ENCODE measurements at regions not wholly inside any gene's neighbourhood (a gene's known extent, or its start where the extent isn't known, plus 50 kb on each side); places are given as distances from the start of the nearest gene placed in this dataset.

DNA sequence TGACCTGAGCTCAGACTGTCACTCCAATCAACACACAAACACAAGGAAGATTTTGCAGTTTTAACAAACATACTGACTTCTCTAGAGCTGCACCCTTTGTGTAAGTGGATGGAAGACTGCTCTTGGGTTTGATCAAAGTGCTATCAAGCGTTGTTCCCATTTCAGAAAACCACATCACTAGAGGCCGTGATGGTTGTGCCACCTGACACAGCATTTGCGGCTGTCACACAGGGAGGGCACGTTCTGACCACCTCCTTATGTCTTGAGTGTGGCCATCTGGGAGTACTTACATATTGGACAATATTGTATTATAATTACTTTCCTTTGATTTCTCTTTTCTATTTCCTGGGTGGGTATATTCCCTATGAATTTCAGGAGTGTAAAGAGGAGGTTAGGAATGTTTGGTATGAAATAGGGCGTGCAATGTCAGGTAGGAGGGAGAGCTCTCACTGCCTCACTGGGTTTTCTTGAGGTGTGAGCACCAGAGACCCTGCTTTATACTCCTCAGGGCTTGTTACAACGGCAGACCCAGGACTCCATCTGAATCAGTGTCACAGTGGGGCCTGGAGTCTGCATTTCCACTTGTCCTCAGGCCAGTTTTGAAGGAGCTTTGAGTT is 74.3 kb downstream of the SYNE3 start:
- no peak for DNase-seq (ENCODE audit: low spot score)

DNA sequence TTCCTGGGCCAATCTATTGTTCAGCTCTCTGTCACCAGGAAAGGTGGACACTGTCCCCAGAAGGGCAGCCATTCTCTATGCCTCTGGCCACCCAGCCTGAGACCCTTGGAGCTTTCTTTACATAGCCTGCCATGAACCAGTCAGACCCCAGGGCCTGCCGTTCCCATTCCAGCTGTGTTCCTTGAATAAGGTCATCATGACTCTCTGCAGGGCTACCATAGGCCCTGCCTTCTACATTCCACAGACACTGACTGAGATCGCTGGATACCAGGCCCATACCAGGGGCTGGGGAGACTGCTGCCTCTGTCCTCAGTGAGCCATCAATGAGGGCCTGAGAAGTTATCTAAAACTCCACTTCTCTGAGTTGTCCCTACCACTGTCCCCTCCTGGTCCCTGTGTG is 75.5 kb downstream of the SYNE3 start:
- DNase-seq (ENCODE audit: low spot score): no peak

DNA sequence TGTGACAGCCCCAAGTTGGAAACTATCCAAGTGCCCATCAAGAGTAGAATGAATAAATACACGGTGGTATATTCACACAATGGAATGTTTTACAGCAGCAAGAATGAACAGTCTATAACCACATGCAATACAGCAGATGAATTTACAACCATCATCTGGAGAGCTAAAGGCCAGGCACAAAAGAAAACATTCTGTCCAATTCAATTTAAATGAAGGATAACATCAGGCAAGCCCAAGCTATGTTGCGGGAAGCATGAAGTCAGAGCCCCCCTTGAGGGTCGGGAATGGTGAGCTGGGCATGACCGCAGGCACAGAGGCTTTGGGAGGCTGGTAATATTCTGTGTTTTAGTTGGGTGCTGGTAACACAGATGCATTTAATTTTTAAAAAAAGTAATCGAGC is 76.0 kb downstream of the SYNE3 start:
- no peak for DNase-seq (ENCODE audit: low spot score)

DNA sequence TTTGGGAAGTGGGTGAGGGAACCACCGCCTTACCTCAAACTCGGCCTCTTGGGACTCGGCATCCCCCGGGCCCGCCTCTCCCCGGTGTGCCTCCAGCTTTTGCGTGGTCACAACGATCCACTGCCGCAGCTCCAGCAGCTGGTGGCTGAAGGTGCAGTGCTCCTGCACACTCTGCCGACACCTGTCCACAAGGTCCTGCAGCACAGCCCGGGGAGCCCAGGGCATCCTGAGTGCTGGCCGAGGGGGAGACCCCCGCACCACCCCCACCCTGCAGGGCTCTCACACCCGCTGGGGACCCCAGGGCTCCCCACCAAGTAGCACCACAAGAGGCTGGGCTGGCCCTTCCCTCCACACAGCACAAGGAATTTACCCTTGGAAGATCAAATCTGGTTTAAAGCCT is 76.6 kb downstream of the SYNE3 start:
- no peak for DNase-seq (ENCODE audit: low spot score)

DNA sequence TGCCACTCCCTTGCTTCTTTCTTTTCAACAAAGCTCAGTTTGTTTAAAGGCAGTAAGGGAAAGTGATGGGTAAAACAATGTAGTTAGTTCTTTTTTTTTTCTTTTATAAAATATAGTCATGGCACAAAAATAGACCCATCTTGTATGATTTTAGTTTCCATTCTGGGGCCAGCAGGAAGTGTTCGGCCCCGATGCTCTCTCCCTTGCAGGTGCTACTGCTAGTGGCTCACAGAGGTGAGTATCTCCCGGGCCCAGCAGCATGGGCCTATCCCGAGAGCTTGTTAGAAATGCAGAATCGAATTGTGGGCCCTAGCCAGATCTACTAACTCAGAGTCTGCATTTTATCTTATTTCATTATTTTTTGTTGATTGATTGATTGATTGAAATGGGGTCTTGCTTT is 78.7 kb downstream of the SYNE3 start:
- DNase-seq (ENCODE audit: low spot score): no peak

DNA sequence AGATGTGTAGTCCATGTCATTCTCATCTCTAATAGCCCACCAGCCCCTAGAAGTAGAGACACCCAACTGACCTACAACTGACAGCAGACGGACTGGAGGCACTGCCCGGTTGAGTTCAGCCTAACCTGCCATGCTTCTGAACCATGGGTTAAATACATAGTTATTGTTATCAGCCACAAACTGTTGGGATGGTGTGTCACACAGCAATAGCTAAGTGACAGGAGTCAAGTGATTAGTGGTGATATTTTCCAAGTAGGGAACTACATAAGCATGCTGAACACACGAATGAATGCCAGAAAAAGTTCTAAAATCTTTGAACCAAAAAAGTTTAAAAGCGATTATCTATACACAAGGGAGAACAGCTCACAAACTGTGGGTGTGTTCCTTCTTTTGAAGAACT is 80.1 kb downstream of the SYNE3 start:
- no peak for DNase-seq (ENCODE audit: low spot score)

DNA sequence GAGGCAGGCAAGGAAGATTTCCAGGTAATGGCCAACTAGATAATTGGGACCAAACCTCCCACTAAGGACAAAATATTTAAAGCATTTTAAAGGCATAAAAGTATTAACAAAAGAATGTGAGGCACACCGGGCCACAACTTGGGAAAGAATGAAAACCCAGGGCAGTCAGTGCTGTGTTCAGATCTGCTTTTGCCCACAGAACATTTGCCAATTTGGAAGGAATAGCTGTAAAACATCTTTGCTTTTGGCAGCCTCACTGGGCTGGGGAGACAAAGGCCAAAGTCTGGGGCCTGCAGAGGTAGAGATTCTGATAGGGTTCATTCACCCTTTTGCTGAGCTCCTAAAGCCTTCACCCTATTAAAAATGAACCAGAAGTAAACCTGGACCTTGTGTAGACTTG is 82.3 kb downstream of the SYNE3 start:
- no peak for DNase-seq (ENCODE audit: low spot score)

DNA sequence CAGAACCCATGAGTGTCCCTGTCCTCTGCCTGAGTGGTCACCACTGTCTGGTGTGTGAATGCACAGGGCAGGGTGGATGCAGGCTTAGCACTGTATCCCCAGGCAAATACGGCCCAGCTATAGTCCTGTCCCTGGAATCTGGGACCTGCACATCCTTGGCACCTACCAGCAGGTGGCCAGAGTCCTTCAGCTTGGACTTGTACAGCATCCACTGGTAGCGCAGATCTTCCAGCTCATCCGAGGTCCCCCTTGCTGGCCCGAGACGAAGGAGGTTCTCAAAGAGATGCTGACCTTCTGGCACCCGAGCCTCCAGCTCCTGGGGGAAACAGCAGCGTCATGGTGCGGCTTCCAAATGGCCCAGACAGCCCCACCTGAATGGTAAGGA is 83.4 kb downstream of the SYNE3 start:
- DNase-seq (ENCODE audit: low spot score): no peak

DNA sequence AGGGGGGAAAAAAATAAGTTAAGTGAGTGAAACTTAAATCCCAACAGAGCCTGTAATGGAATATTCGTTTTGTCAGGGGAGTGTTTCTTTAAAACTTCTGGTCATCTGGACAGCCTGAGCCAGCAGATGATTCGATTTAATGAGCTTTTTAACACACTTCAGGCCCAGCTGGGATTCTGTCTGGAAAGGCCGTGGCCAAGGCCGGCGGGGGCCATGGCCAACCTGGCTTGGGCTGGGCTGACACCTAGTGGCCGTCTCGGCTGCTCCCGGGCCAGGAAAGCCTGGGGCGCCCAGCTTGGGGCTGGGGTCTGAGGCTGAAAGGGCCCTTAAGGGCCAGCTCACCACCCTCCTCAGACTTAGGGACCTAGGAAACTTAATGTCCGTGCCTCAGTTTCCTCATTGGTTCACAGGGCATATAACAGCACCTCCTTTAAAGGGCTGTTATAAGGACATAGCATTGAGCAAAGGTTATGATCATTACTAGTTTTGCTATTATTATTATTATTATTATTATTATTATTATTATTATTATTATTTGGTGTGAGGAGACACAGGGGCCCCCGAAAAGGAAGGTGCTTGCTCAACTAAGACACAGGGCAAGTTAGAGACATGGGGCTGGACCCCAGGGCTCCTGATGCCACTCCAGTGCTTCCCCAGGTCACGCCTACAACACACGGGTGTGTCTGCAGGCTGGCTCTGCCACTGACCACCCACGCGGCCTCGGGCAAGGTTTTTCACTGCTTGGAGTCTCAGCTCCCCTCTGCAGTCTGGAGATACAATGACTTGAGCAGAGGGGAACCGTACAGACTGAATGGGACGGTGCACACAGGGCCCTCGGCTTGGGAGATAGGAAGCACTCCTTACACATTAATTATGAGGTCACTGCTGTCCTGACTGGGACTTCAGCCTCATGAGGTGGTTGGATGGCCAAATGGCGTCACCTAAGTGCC is 84.0 kb downstream of the SYNE3 start:
- peak; percentile 61 for DNase-seq (ENCODE audit: low spot score)

DNA sequence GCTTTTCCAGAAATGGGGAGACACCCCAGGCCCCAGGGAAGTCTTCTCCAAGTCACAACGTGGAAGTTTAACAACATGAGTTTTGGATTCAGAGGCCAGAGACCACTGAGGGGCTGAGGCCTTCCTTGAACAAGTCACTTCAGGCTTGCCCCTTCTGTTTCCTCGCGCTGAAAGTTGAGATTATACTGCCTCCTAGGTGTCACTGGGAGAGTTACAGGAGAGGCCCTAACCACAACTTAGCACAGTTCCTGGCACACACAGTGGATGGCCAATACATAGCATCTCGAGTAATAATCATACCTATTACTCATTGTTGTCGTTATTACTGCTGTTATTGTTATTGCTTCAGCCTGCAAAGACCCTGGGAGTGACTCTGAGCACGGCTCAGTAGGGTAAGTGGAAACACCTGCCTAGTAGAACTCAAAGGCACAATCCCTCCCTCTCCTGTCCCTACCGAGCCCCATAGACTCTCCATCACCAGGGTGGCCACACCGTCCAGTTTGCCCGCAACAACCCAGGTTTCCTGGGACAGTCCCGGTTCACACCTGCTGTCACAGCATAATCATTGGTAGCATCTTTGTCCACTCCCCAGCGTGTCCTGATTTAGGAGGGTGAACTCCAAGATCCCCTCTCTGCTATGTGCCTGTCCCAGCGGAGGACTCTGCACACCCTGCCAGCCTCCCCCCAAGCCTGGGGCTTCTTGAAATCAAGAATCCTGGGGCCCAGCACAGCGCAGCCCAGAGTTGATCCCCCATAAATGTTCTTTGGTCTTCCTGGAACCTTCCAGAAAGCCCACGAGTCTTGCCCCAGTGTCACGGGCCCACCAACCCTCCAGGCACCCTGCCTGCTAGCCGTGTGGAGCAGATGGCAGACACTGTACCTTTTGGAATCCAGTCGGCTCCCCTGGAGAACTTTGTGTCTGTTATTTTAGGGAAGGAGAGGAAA is 85.0 kb downstream of the SYNE3 start:
- no peak for DNase-seq (ENCODE audit: low spot score)

DNA sequence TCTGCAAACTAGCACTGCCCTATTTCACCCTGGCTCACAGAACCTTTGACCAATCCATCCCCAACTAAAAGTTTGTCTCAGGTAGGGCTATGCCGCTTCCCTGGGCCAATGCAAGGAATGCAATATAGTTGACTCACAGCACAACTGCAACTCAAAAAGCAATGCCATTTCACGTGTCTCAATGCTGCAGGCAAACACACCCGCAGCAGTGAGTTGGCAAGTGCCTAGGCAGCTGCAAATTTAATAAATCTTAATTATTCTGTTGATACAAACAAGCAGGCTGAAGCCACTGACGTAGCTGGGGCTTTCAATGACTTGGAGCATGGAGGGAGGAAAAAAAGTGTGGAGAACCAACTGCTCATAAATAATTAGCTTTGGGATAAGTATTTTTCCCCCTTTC is 87.9 kb downstream of the SYNE3 start:
- no peak for DNase-seq (ENCODE audit: low spot score)

DNA sequence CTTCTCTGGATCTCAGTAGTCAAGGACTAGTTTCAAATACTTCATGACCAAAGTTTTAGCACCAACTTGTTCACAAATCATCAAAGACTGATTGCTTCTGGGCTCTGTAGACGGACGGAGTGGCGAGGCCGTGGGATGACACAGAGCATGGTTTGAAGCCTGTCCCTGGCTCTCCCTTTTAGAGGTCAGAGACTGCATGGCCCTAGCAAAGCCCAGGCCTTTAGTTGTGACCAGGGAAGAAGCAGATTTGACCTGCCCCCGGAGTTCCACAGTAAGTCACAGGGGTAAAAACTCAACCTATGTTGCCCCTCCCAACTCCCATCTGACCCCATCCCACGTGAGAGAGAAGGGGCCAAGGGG is 90.4 kb downstream of the SYNE3 start:
- no peak for DNase-seq (ENCODE audit: low spot score)

DNA sequence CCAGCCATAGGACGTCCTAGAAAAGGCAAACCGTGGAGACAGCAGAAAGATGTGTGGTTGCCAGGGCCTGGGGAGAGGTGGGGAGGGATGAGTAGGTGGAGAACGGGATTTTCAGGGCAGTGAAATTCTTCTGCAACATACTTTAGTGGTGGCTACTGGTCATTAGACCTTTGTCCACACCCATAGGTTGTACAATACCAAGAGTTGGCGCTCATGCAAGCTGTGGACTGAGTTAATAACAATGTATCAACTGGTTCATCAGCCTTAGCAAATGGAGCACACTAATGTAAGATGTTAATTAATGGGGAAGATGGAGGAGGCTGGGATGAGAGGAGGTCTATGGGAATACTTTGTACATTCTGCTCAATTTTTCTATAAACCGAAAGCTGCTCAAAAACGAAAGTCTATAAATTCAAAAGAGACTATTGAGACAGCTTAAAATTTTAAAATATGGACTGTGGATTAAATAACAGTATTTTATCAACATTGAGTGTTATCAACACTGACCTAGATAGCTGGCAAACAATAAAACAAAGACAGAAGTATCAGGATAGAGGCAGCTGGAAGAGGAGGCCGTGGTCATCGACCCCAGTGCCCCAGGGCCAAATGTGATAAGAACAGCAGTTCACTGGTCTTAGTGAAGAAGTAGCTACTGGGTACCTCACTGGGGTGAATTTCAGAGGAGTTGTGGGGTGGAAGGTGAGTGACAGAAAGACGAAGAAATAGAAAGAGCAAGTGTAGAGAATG is 90.9 kb downstream of the SYNE3 start:
- DNase-seq (ENCODE audit: low spot score): no peak

DNA sequence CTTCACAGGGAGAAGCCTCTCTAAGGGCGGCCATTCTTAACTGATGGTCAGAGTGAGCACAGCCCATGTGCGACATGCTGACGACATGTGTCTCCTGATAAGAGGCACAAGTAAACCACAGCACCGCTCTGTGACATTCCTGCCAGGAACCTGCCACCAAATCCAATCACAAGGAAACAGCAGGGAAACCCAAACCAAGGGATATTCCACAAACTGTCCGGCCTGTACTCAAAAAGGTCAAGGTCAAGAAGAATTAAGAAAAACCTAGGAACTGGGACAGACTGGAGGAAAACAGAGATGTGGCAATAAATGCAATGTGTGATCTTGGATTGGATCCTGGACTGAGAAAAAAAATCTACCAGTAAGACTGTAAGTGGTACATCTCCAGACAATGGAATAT is 91.9 kb downstream of the SYNE3 start:
- no peak for DNase-seq (ENCODE audit: low spot score)

DNA sequence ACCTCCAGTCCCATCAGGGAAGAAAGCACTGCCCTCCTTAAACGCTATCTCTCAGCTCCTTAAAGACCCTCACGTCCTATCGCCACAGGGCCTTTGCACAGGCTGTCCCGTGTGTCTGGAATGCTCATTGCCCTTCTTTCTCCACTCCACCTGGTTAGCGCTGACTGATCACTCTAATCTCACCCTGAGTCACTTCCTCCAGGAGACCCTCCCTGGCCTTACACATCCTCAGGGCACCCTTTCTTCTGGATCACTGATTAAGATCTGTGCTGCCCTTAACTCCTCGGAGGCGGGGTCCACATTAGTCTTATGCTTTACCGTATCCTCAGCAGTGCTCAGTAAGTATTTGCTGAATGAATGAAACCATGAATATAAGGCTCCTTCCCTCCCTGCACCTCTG is 94.7 kb downstream of the SYNE3 start:
- DNase-seq (ENCODE audit: low spot score): no peak

DNA sequence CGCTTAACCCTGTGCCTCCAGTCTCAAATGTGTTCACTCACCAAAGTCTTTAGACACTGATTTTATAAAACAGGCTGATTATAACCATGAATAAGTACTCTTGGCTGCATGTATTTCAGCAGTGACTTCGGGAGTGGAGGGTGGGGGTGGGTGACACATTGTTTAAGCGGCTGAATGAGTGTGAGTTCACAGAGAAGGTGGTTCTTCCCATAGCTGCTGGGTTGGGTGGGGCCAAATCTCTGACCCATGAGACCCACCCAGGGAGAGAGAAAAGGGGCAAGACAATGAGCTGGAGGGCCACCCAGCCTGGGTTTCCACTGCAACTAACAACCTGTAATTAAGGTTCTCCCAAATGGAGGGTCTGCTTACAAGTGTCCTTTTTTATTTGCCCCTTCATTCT is 96.4 kb downstream of the SYNE3 start:
- DNase-seq (ENCODE audit: low spot score): no peak

DNA sequence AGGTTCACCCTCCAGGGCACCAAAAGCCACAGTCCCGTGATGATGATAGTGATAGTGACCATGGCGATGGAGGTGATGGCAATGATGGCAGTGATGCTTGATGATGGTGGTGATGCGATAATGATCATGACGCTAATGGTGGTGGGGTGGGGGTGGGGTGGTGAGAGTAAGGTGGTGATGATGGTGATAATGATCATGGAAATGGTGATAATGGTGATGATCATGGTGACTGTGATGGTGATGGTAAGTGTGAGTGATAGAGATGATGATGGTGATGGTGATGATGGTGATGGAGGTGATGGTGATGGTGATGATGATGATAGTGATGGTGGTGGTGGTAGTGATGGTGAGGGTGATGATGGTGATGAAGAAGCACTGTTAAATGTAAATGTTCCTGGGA is 96.9 kb downstream of the SYNE3 start:
- DNase-seq (ENCODE audit: low spot score): no peak

DNA sequence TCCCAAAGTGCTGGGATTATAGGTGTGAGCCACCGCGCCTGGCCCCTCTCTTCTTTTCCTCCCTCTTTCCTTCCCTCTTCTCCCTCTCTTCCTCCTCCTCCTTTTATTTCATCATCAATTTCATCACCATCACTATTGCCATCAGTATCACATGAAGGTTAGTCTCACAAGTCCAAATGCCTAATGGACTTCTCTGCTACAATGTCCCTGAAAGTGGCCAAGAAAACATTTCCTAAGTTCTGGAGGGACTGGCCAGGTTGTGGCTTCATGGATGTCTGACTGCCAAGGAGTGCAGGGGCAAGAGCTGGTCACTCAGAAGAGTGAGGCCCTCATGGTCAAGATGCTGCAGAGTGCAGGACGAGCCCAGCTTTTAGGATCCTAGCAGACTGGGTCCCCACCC is 97.6 kb downstream of the SYNE3 start:
- DNase-seq (ENCODE audit: low spot score): no peak

DNA sequence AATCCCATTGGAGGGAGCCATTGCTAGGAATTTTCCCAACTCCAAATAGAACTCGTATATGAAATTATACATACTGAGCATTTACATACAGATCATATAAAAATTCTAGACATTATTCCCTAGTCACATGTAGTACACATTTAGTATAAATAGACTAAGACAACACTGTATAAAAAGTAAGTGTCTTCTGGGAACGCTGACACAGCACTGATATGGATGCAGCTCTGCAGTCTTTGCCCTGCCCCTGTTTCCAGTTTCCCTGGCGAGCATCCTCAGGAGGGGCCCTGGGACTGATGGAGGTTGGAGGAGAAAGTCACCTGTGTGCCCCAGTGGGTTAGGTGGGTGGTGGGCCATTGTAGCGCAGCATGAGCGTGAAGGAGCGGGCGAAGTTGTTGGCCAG is 97.8 kb upstream of the CLMN start:
- no peak for DNase-seq (ENCODE audit: low spot score)

DNA sequence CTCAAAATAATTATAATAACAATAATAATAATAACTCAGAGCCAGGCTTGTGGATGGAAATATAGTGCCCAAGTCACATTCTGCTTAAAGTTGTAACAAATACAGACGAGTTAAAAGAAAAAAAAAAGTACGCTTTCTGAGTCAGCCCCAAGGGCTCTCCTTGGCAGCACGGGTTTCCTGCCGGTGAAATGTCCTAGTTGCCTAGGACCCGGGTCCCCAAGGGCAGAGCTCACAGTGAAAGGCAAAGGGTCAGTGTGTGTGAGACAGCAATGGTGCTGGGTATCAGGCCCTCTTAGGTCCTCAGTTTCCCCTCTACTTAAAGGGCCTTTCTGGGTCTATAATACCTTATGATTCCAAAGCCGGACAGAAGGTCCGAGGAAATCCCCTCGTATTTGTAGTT is 96.3 kb upstream of the CLMN start:
- DNase-seq (ENCODE audit: low spot score): no peak

DNA sequence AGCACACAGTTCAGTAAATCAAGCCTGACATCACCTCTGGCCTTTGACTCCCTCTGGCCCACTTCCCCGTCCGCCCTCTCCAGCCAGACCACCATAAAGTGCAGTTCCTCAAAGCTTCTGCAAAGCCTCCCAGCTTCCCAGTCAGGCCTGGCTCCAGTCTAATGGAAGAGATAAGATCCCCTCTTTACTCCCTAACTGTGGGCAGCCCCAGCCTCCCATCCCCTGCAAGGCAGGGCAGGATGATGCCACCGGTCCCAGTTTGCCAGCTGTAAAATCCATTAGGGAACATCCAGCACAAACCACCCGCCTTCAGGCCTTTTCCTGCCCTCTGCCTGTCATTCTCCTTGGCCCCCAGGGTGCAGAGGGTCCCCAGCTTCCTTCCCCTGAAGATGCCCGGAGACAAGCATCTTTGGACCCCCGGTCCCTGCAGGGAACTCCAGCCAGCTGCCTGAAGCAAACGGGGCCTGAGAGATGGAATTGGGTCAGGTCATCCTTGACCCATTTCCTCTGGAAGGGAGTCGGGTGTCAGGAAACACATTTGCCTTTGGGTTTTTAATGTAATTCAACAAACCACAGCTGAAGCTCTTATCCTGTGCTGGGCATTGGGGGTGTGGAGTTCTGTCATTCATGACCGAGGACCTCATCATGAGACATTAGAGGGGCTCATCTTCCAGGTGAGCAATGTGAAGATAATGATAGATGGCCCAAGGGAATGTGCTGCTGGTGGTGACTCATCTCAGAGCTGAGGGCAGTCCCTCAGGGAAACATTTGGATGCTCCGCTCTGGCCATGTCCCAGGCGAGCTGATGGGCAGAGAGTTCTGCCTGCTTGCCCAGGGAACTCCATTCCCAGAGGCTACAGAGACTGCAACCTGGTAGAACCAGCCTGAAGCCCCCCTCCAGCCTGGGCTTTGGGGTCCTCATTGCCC is 93.8 kb upstream of the CLMN start:
- no peak for DNase-seq (ENCODE audit: low spot score)
